Panc1 (cell line): ENCODE measurements at regions not wholly inside any gene's neighbourhood (a gene's known extent, or its start where the extent isn't known, plus 50 kb on each side); places are given as distances from the start of the nearest gene placed in this dataset.

ENCODE experiments used
- CTCF ChIP-seq: fragments of 450-650 bp; IDR thresholded peaks from 2 replicates; pipeline ENCODE4 v1.5.1; 2017; ENCODE audit warnings: mild to moderate bottlenecking
- POLR2AphosphoS5 ChIP-seq: IDR thresholded peaks from 2 replicates; pipeline ENCODE4 v1.6.1; 2012; ENCODE audit warnings: mild to moderate bottlenecking, low read depth, low read length, moderate library complexity

- no peak for TF ChIP-seq POLR2AphosphoS5
- TF ChIP-seq CTCF, result no peak
These were observed 992.2 kb downstream of the TSN start for GRCh38 chr2:122747670-122748069.
